ENCODE measurements at regions not wholly inside any gene's neighbourhood (a gene's known extent, or its start where the extent isn't known, plus 50 kb on each side); places are given as distances from the start of the nearest gene placed in this dataset.

DNA sequence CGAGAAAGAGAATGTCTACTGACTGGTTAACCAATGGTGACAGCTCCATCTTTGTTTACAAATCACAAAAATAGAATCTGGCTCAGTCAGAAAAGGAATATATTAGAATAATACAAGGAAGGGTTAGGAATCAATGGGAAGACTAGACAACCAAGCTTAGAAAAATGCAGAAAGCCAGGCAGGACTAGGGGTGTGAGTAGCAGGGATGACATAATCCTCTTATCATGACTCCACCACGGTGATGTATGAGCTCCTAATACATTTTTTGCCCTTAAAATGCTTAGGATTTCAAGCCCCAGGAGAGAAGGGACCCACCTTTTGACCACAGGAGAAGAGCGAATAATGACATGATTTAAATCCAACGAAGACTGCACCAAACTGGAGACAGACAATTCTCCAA lies 252.3 kb downstream of the CHD9NB start:
- no peak overlapping the region for H3K4me3 ChIP-seq (ENCODE audit: low read depth, low read length)
- DNase-seq (ENCODE audit: low read depth, low spot score) = no peak
- TF ChIP-seq, protein P1, sequence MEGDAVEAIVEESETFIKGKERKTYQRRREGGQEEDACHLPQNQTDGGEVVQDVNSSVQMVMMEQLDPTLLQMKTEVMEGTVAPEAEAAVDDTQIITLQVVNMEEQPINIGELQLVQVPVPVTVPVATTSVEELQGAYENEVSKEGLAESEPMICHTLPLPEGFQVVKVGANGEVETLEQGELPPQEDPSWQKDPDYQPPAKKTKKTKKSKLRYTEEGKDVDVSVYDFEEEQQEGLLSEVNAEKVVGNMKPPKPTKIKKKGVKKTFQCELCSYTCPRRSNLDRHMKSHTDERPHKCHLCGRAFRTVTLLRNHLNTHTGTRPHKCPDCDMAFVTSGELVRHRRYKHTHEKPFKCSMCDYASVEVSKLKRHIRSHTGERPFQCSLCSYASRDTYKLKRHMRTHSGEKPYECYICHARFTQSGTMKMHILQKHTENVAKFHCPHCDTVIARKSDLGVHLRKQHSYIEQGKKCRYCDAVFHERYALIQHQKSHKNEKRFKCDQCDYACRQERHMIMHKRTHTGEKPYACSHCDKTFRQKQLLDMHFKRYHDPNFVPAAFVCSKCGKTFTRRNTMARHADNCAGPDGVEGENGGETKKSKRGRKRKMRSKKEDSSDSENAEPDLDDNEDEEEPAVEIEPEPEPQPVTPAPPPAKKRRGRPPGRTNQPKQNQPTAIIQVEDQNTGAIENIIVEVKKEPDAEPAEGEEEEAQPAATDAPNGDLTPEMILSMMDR (IDR thresholded peaks at IDR 0.05; ENCODE audit: insufficient read depth, low read length, missing control alignments) = no peak
- ChIA-PET POLR2A (no interaction called here), CTCF (no interaction called here)

DNA sequence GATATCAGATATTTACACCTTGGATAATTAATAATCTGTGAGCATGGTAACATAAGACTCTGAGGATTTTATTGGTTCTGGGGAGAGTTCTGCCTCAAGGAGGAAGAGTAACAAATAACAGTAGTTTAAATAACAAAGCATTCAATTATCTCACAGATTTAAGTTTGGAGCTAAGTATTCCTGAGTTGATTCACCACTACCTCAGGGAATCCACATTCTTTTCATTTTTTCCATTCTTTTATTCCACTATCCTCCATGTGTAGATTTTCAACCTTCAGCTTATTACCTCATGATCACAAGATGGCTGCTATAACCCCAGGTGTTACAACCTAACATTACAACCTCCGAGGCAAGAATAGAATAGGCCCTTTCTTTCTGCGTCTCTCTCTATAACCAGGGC lies 252.2 kb upstream of the TOX3 start:
- no peak overlapping the region for H3K4me3 ChIP-seq (ENCODE audit: low read depth, low read length)
- ChIA-PET POLR2A (no interaction called here), CTCF (no interaction called here)
- TF ChIP-seq, protein P1 (IDR thresholded peaks at IDR 0.05; ENCODE audit: insufficient read depth, low read length, missing control alignments) = no peak
- DNase-seq (ENCODE audit: low read depth, low spot score) = no peak

DNA sequence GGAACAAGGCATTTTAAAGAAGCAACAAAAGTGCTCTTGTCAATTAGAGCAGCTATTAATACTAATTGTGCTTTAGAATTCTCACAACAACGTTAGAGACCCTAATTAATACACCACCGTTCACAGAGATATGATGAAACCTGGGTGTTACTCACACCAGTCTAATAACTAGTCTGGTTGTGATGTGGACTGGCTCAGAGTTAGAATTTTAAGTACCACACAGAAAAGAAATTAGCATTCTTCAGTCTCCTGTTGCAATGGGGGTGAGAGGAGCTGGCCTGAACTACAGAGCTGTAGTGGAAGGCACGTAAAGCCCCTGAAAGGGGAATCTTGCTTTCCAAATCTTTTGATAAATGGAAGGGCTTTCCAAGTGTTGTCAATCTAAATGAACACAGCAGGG lies 240.8 kb upstream of the TOX3 start:
- no peak for DNase-seq (ENCODE audit: low read depth, low spot score)
- H3K4me3 ChIP-seq (ENCODE audit: low read depth, low read length) = no peak overlapping the region
- POLR2A ChIA-PET = no interaction called here
- TF ChIP-seq, protein P1 (IDR thresholded peaks at IDR 0.05; ENCODE audit: insufficient read depth, low read length, missing control alignments) = no peak
- CTCF ChIA-PET = no interaction called here

DNA sequence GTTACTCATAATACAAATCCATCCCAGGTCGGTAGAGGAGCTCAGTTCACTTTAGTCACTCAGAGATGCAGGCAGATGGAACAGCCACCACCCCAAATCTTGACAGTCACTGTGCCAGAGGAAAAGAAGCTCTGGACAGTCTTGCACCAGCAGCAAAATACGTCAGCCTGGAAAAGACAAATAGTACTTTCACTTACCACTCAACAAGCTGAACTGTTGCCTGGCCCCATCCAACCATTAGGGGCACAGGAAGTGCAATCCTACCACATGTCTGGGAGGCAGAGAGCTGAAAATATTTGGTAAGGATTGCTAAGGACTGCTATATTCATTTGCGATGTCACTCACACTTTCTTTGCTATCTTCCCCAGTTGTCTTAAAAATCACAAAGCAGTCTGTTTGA lies 239.1 kb upstream of the TOX3 start:
- TF ChIP-seq, protein P1 (IDR thresholded peaks at IDR 0.05; ENCODE audit: insufficient read depth, low read length, missing control alignments) = no peak
- ChIA-PET POLR2A (no interaction called here), CTCF (no interaction called here)
- DNase-seq (ENCODE audit: low read depth, low spot score) = no peak
- no peak overlapping the region for H3K4me3 ChIP-seq (ENCODE audit: low read depth, low read length)

DNA sequence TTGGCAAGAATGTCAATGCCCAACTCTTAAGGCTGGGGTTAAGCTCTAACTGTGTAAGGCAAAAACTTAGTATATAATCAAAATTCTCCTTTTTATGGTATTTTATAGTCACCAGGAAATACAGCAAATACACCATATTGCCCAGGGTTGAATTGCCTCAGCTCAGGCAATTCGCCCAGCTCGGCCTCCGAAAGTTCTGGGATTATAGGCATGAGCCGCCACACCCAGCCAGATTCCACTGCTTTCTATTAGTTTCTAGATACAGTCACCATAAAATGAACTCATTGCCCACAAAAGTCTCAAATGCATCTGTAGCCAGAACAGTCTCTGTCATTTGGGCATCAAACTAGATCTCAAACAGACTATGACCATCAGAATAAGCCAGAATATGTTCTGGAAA lies 238.7 kb upstream of the TOX3 start:
- TF ChIP-seq, protein P1 (IDR thresholded peaks at IDR 0.05; ENCODE audit: insufficient read depth, low read length, missing control alignments) = no peak

DNA sequence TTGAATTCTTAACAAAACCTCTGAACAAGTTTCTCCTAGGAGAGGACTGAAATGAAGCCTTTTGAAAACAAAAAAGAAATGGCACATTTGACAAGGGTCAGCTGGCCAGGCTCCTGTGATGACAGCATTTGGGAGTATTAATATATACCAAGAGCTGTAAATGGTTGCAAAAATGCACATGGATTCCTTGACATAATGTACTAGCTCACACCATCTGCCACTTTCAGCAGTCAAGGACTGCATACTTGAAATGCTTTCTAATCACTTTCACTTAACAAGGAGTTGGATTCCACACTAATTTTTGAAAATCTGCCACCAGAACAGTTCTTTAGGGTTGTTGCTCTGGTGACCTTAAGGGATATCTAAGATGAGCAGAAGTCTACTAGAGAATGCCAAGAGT lies 236.7 kb upstream of the TOX3 start:
- CTCF ChIA-PET = no interaction called here
- DNase-seq (ENCODE audit: low read depth, low spot score) = no peak

More for the DNA sequence above, 238.7 kb upstream of the TOX3 start:
- POLR2A ChIA-PET = no interaction called here
- DNase-seq (ENCODE audit: low read depth, low spot score) = no peak
- no peak overlapping the region for H3K4me3 ChIP-seq (ENCODE audit: low read depth, low read length)
- CTCF ChIA-PET = no interaction called here

More for the DNA sequence above, 236.7 kb upstream of the TOX3 start:
- H3K4me3 ChIP-seq (ENCODE audit: low read depth, low read length) = no peak overlapping the region
- TF ChIP-seq, protein P1 (IDR thresholded peaks at IDR 0.05; ENCODE audit: insufficient read depth, low read length, missing control alignments) = no peak
- POLR2A ChIA-PET = no interaction called here
